DOHH2 (cell line): ENCODE measurements at regions not wholly inside any gene's neighbourhood (a gene's known extent, or its start where the extent isn't known, plus 50 kb on each side); places are given as distances from the start of the nearest gene placed in this dataset.

Experiments
- EZH2phosphoT487 ChIP-seq: fragments of 200-600 bp; sonication (generic); IDR thresholded peaks from 2 replicates; pipeline ENCODE4 v1.6.1; 2017; ENCODE audit warnings: borderline replicate concordance, mild to moderate bottlenecking, antibody characterized with exemption, low read length, moderate library complexity, mixed read lengths
- TF ChIP-seq, protein P1 (sequence below): fragments of 200-600 bp; sonication (generic); IDR thresholded peaks from one replicate; pipeline ENCODE4 v1.5.1; 2014; ENCODE audit warnings: antibody characterized with exemption, mild to moderate bottlenecking, low read depth, low read length; ENCODE audit not compliant: poor library complexity, severe bottlenecking

DNA sequence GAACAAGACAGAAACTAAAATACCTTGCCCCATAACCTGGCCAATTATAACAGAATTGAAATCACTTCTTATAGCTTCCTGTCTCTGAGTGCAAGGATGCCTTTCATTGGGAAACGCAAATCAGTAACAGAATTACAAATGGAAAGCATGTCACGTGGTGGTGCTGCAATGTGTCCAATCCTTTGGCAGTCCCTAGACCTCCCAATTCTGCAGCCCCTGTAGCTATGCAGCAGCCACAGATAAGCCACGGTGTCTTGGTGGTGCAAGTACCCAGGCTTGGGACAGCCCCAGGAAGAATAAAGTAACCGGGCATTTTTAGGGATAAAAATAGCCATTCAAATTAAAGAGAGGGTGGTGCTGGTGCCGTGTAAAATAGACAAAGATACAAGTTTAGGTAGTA is 134.6 kb upstream of the CCN2 start:
- TF ChIP-seq, protein P1, sequence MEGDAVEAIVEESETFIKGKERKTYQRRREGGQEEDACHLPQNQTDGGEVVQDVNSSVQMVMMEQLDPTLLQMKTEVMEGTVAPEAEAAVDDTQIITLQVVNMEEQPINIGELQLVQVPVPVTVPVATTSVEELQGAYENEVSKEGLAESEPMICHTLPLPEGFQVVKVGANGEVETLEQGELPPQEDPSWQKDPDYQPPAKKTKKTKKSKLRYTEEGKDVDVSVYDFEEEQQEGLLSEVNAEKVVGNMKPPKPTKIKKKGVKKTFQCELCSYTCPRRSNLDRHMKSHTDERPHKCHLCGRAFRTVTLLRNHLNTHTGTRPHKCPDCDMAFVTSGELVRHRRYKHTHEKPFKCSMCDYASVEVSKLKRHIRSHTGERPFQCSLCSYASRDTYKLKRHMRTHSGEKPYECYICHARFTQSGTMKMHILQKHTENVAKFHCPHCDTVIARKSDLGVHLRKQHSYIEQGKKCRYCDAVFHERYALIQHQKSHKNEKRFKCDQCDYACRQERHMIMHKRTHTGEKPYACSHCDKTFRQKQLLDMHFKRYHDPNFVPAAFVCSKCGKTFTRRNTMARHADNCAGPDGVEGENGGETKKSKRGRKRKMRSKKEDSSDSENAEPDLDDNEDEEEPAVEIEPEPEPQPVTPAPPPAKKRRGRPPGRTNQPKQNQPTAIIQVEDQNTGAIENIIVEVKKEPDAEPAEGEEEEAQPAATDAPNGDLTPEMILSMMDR, result no peak
- TF ChIP-seq EZH2phosphoT487, result no peak
